Mesenchymal stem cell (in vitro differentiated cells and primary cell): ENCODE measurements at regions not wholly inside any gene's neighbourhood (a gene's known extent, or its start where the extent isn't known, plus 50 kb on each side); places are given as distances from the start of the nearest gene placed in this dataset.

Source experiments
- DNase-seq: peaks from one replicate; pipeline ENCODE4 v3.0.0-alpha.2; 2013
- H2AFZ ChIP-seq: one replicate; pipeline ENCODE4 v1.6.1; 2013; ENCODE audit warnings: low read depth, mild to moderate bottlenecking, control low read depth, inconsistent platforms, low read length, moderate library complexity
- H2AK5ac ChIP-seq: 2 replicates; pipeline ENCODE4 v1.6.1; 2013; ENCODE audit warnings: low read length, moderate library complexity, mild to moderate bottlenecking, inconsistent platforms; ENCODE audit not compliant: severe bottlenecking
- H2BK120ac ChIP-seq: one replicate; pipeline ENCODE4 v1.6.1; 2013; ENCODE audit warnings: low read depth, mild to moderate bottlenecking, inconsistent platforms, low read length, moderate library complexity
- H2BK12ac ChIP-seq, 2 experiments: one replicate each; pipeline ENCODE4 v1.6.1; 2013; ENCODE audit warnings: inconsistent platforms in 2 of 2, low read length in 2 of 2, mild to moderate bottlenecking in 2 of 2, moderate library complexity in 2 of 2, control low read depth in 1 of 2
- H2BK15ac ChIP-seq: one replicate; pipeline ENCODE4 v1.6.1; 2013; ENCODE audit warnings: mild to moderate bottlenecking, low read depth, inconsistent platforms; ENCODE audit not compliant: poor library complexity, severe bottlenecking
- H2BK5ac ChIP-seq: 2 replicates; pipeline ENCODE4 v1.6.1; 2013; ENCODE audit warnings: low read depth, mild to moderate bottlenecking, low read length, control low read depth, inconsistent platforms; ENCODE audit not compliant: poor library complexity, severe bottlenecking
- H3K14ac ChIP-seq, 2 experiments: one replicate each; pipeline ENCODE4 v1.6.1; 2013; ENCODE audit warnings: inconsistent platforms in 2 of 2, low read length in 2 of 2, control low read depth in 1 of 2, mild to moderate bottlenecking in 1 of 2, moderate library complexity in 1 of 2
- H3K18ac ChIP-seq, 2 experiments: one replicate each; pipeline ENCODE4 v1.6.1; 2013; ENCODE audit warnings: inconsistent platforms in 2 of 2, low read length in 2 of 2, control low read depth in 1 of 2, low read depth in 1 of 2, mild to moderate bottlenecking in 1 of 2
- H3K23ac ChIP-seq, 2 experiments: one replicate each; pipeline ENCODE4 v1.6.1; 2013; ENCODE audit warnings: inconsistent platforms in 2 of 2, low read length in 2 of 2, mild to moderate bottlenecking in 2 of 2, moderate library complexity in 2 of 2, control low read depth in 1 of 2
- H3K27ac ChIP-seq: 2 replicates; pipeline ENCODE4 v1.5.1; 2013; ENCODE audit warnings: mild to moderate bottlenecking, moderate library complexity, low read length, control low read depth, inconsistent platforms; ENCODE audit not compliant: poor library complexity, severe bottlenecking
- H3K27me3 ChIP-seq, 2 experiments: 2 replicates each; pipeline versions ENCODE4 v1.6.1 to v1.7.0; 2013; ENCODE audit warnings: low read length in 2 of 2, mild to moderate bottlenecking in 2 of 2, moderate library complexity in 2 of 2, control low read depth in 1 of 2, inconsistent platforms in 1 of 2; ENCODE audit not compliant: control insufficient read depth in 1 of 2, insufficient read depth in 1 of 2
- H3K36me3 ChIP-seq, 2 experiments: 2 replicates each; pipeline versions ENCODE4 v1.6.1 to v1.7.0; 2013; ENCODE audit warnings: low read length in 2 of 2, control low read depth in 1 of 2, inconsistent platforms in 1 of 2, low read depth in 1 of 2, mild to moderate bottlenecking in 1 of 2; ENCODE audit not compliant: insufficient read depth in 2 of 2, control insufficient read depth in 1 of 2
- H3K4ac ChIP-seq, 2 experiments: one replicate each; pipeline ENCODE4 v1.6.1; 2013; ENCODE audit warnings: inconsistent platforms in 2 of 2, low read length in 2 of 2, mild to moderate bottlenecking in 2 of 2, moderate library complexity in 2 of 2, control low read depth in 1 of 2, low read depth in 1 of 2
- H3K4me1 ChIP-seq: 2 replicates; pipeline ENCODE4 v1.6.1; 2013; ENCODE audit warnings: low read depth, low read length, control low read depth; ENCODE audit not compliant: control insufficient read depth, insufficient read depth
- H3K4me2 ChIP-seq: 2 replicates; pipeline ENCODE4 v1.6.1; 2013; ENCODE audit warnings: low read length, mild to moderate bottlenecking, inconsistent platforms; ENCODE audit not compliant: poor library complexity, severe bottlenecking
- H3K4me3 ChIP-seq, 2 experiments: 2 replicates each; pipeline versions ENCODE4 v1.5.1 to v1.7.0; 2013; ENCODE audit warnings: low read length in 2 of 2, mild to moderate bottlenecking in 2 of 2, control low read depth in 1 of 2, low read depth in 1 of 2; ENCODE audit not compliant: insufficient read depth in 1 of 2
- H3K79me1 ChIP-seq: replicated peaks from 2 replicates; pipeline ENCODE4 v1.6.1; 2013; ENCODE audit warnings: mild to moderate bottlenecking, control low read depth, low read length, inconsistent platforms; ENCODE audit not compliant: poor library complexity, severe bottlenecking
- H3K9ac ChIP-seq: 2 replicates; pipeline ENCODE4 v1.7.0; 2013; ENCODE audit warnings: mild to moderate bottlenecking, low read length, moderate library complexity
- H3K9me3 ChIP-seq: 2 replicates; pipeline ENCODE4 v1.7.0; 2013; ENCODE audit warnings: mild to moderate bottlenecking, low read length; ENCODE audit not compliant: control insufficient read depth
- H4K8ac ChIP-seq: one replicate; pipeline ENCODE4 v1.6.1; 2013; ENCODE audit warnings: inconsistent platforms, mild to moderate bottlenecking, low read length, moderate library complexity
- H4K91ac ChIP-seq: one replicate; pipeline ENCODE4 v1.6.1; 2013; ENCODE audit warnings: mild to moderate bottlenecking, low read length, inconsistent platforms
- WGBS: methylation state at CpG from one replicate; pipeline ENCODE4 v1.1.7; 2013; ENCODE audit warnings: mixed read lengths; 5-methylcytosine and 5-hydroxymethylcytosine counted together

DNA sequence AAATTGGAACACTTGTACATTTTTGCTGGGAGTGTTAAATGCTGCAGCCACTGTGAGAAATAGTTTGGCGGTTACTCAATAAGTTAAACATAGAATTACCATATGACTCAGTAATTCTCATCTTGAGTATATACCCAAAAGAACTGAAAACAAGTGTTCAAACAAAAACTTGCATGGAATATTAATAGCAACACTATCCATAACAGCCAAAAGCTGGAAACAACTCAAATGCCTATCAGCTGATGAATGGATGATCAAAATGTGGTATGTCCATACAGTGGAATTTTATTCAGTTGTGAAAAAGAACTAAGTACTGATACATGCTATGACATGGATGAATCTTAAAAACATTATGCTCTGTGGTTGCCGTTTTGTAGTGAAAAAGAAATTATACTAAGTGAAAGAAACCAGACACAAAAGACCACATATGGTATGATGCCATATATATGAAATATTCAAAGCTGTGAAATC lies 63.0 kb upstream of the SP4 start:
- DNase-seq: no peak
- H3K9ac ChIP-seq: no peak overlapping the region
- H2BK5ac ChIP-seq: no peak overlapping the region
- no peak overlapping the region for H3K4ac ChIP-seq
- H3K23ac ChIP-seq: no peak overlapping the region
- no peaks in the 10 kb centered on the region for H3K79me1 ChIP-seq
- H3K27me3 ChIP-seq: no peaks in the 10 kb centered on the region
- no peak overlapping the region for H3K4me2 ChIP-seq
- no peak overlapping the region for H2BK120ac ChIP-seq
- H3K4me3 ChIP-seq: no peak overlapping the region
- no peak overlapping the region for H3K18ac ChIP-seq
- no peaks in the 10 kb centered on the region for H3K9me3 ChIP-seq
- no peak overlapping the region for H2BK12ac ChIP-seq
- no peak overlapping the region for H2BK15ac ChIP-seq
- no peak overlapping the region for H2AFZ ChIP-seq
- WGBS: no CpG with 5 or more reads among the region's 2 CpGs
- H3K27ac ChIP-seq: no peak overlapping the region
- no peak overlapping the region for H4K91ac ChIP-seq
- H2AK5ac ChIP-seq: no peak overlapping the region
- no peaks in the 10 kb centered on the region for H3K4me1 ChIP-seq
- no peaks in the 10 kb centered on the region for H3K36me3 ChIP-seq
- H4K8ac ChIP-seq: no peak overlapping the region
- no peak overlapping the region for H3K14ac ChIP-seq

DNA sequence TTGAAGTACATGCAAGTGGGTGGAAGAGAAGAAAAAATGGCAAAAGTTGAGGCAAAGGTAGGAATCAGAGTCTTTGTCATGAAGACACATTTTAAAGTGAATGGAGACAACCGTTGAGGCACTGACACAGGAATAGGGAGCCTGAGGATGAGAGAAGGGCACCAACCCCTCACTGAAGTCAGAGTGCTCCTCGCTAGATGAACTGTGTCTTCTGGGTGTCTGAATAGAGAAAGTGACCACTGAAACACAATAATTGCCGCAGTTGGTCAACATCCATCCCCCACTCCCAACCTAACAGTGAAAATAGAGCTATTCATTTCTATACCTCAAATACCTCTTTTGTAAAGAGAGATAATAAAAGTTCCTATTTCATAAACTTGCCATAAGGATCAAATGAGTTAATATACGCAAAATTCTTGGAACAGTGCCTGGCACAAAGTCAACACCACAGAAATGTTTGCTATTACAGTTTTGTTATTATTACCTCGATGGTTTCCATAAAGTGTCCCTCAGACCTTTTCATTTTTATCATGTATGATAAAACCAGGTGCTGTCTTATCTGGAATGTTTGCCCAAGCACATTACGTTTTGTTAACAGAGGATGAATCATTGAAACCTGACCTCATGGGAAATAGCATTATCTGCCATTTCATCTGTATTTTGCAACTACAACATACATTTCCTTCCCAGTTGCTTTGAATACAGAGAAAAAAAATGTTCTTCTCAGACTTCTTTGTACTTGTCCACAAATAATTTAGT lies 61.8 kb upstream of the SP4 start:
- H2BK120ac ChIP-seq: no peak overlapping the region
- no peak overlapping the region for H4K91ac ChIP-seq
- no peaks in the 10 kb centered on the region for H3K27me3 ChIP-seq
- peak; percentile 14 for DNase-seq
- H3K23ac ChIP-seq: no peak overlapping the region
- H3K27ac ChIP-seq: no peak overlapping the region
- H3K4me1 ChIP-seq: no peaks in the 10 kb centered on the region
- H3K79me1 ChIP-seq: no peaks in the 10 kb centered on the region
- no peak overlapping the region for H3K18ac ChIP-seq
- H3K4me2 ChIP-seq: no peak overlapping the region
- no peaks in the 10 kb centered on the region for H3K9me3 ChIP-seq
- no peak overlapping the region for H3K9ac ChIP-seq
- H2BK5ac ChIP-seq: no peak overlapping the region
- H3K36me3 ChIP-seq: no peaks in the 10 kb centered on the region
- no peak overlapping the region for H2AFZ ChIP-seq
- WGBS: 83% methylated on average over 3 of the region's 6 CpGs
- no peak overlapping the region for H3K4me3 ChIP-seq
- H2BK15ac ChIP-seq: no peak overlapping the region
- no peak overlapping the region for H2AK5ac ChIP-seq
- no peak overlapping the region for H3K4ac ChIP-seq
- no peak overlapping the region for H2BK12ac ChIP-seq
- H4K8ac ChIP-seq: no peak overlapping the region
- H3K14ac ChIP-seq: no peak overlapping the region

DNA sequence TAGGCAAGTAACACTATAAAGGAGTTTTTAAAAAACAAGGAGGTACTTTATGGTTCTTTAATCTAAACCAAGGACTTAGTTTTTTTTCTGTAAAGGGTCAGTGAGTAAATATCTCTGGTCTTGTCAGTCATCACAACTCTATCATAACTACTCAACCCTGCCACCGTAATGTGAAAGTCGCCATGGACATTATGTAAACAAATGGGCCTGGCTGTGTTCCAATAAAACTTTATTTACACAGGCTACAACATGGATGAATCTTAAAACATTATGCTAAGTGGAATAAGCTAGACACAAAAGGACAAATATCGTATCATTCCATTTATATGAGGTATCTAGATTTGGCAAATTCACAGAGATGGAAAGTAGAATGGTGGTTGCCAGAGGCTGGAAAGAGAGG lies 60.8 kb upstream of the SP4 start:
- Histone ChIP-seq H3K27ac (no peak overlapping the region), H3K4ac (no peak overlapping the region), H3K79me1 (no peaks in the 10 kb centered on the region), H2BK5ac (no peak overlapping the region), H2BK15ac (no peak overlapping the region), H3K18ac (no peak overlapping the region), H3K4me3 (no peak overlapping the region), H4K8ac (no peak overlapping the region), H3K4me2 (no peak overlapping the region), H3K9ac (no peak overlapping the region), H3K27me3 (no peaks in the 10 kb centered on the region), H3K14ac (no peak overlapping the region), H2BK12ac (no peak overlapping the region), H3K9me3 (no peaks in the 10 kb centered on the region), H2BK120ac (no peak overlapping the region), H2AK5ac (no peak overlapping the region), H3K36me3 (no peaks in the 10 kb centered on the region), H4K91ac (no peak overlapping the region), H2AFZ (no peak overlapping the region), H3K4me1 (no peaks in the 10 kb centered on the region), H3K23ac (no peak overlapping the region)
- WGBS: 89% methylated on average over 3 of the region's 3 CpGs
- no peak for DNase-seq

DNA sequence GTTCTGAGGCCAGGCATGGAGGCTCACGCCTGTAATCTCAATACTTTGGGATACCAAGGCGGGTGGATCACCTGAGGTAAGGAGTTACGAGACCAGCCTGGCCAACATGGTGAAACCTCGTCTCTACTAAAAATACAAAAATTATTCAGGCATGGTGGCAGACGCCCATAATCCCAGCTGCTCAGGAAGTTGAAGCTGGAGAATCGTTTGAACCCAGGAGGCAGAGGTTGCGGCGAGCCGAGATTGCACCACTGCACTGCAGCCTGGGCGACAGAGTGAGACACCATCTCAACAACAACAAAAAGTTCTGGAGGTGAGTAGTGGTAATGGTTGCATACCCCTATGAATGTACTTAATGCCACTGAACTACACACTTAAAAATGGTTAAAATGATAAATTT lies 60.3 kb upstream of the SP4 start:
- no peak overlapping the region for H2BK12ac ChIP-seq
- H3K14ac ChIP-seq: no peak overlapping the region
- no peak overlapping the region for H3K23ac ChIP-seq
- H3K4me2 ChIP-seq: no peak overlapping the region
- no peak overlapping the region for H2BK120ac ChIP-seq
- 90% methylated on average over 6 of the region's 10 CpGs for WGBS
- no peaks in the 10 kb centered on the region for H3K4me1 ChIP-seq
- H3K4ac ChIP-seq: no peak overlapping the region
- H3K4me3 ChIP-seq: no peak overlapping the region
- H2BK15ac ChIP-seq: no peak overlapping the region
- H3K9ac ChIP-seq: no peak overlapping the region
- H3K9me3 ChIP-seq: no peaks in the 10 kb centered on the region
- no peaks in the 10 kb centered on the region for H3K27me3 ChIP-seq
- H2AFZ ChIP-seq: no peak overlapping the region
- no peak overlapping the region for H2BK5ac ChIP-seq
- H4K8ac ChIP-seq: no peak overlapping the region
- no peak for DNase-seq
- no peaks in the 10 kb centered on the region for H3K79me1 ChIP-seq
- H3K18ac ChIP-seq: no peak overlapping the region
- no peak overlapping the region for H2AK5ac ChIP-seq
- no peak overlapping the region for H4K91ac ChIP-seq
- no peaks in the 10 kb centered on the region for H3K36me3 ChIP-seq
- no peak overlapping the region for H3K27ac ChIP-seq
